SIG-M5 (cell line): ENCODE measurements at regions not wholly inside any gene's neighbourhood (a gene's known extent, or its start where the extent isn't known, plus 50 kb on each side); places are given as distances from the start of the nearest gene placed in this dataset.
"Not testable (repeated sequence)": the region's sequence is repeated elsewhere in the genome, so short reads cannot be mapped to it uniquely, and the experiment has no call there.

Experiments used
- DNase-seq: peaks from one replicate; lab custom pipeline; 2025; lab: John Stamatoyannopoulos, UW

- no peak for DNase-seq
Observed at GRCh38 chrX:114272096-114272686, 311.7 kb upstream of the HTR2C start.

GRCh38 chrX:114270371-114270770 lies 313.5 kb upstream of the HTR2C start:
- not testable (repeated sequence) for DNase-seq

- DNase-seq: no peak
Observed at GRCh38 chrX:114268643-114269042, 315.2 kb upstream of the HTR2C start.

- DNase-seq: no peak
Observed at GRCh38 chrX:114267142-114267541, 316.7 kb upstream of the HTR2C start.

- DNase-seq: no peak
Observed at GRCh38 chrX:114252186-114252585, 331.7 kb upstream of the HTR2C start.

GRCh38 chrX:114251575-114251974 lies 332.3 kb upstream of the HTR2C start:
- DNase-seq: no peak

GRCh38 chrX:114221445-114221844 lies 362.4 kb upstream of the HTR2C start:
- DNase-seq: no peak

- DNase-seq: no peak
Observed at GRCh38 chrX:114210879-114211278, 373.0 kb upstream of the HTR2C start.

- DNase-seq: no peak
Observed at GRCh38 chrX:114201622-114202021, 382.3 kb upstream of the HTR2C start.

DNA sequence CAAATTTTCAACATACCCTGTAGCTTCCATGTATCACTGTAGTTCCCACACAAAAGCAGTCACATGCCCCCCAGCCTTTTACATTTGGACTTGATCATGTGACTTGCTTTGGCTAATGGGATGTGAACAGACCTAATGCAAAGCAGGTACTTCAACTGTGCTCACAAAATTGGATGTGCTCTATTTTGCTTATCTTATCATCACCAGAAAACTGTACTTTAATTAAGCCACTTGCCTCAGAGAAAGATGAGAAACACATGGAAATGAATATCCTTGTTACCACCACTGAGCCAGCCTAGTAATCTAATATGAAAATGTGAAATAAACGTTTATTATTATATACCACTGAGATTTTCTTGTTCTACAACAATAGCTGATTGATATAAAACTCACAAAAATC lies 402.7 kb upstream of the HTR2C start:
- no peak for DNase-seq

DNA sequence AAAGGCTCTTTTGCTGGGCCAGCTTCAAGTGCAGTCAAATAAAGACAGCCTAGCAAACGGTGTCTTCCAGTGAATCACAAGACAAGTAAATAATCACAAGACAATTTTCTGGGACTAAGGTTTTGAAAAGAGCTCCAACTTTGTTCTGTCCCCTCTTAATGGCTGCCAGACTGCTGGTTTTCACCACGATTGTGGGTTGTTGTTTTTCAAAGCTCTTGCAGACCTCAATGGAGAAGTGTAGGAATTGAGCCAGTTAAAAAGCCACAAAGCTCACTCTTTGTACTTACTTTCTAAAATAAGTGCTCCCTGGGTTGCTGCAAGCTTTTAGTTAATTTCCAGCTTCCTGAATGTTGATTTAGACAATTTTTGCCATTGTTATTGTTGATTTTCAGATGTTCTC lies 405.8 kb upstream of the HTR2C start:
- no peak for DNase-seq

GRCh38 chrX:114167276-114167675 lies 416.6 kb upstream of the HTR2C start:
- not testable (repeated sequence) for DNase-seq

DNA sequence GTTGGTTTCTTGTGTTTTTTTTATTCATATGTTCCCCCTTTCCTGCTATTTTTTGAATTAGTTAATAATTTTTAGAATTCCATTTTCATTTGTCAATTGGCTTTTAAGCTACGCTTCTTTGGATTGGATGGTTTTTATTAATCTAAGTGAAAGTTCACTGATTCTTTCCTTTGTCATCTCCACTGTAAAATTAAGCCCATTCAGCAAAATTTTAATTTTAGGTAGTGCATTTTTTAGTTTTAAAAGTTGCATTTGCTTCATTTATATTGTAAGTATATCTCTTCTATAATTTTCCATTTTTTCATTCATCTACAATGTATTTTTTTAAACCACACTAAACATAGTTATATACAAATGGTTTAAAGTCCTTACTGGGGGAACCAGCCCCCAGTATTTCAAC lies 417.3 kb upstream of the HTR2C start:
- no peak for DNase-seq

DNA sequence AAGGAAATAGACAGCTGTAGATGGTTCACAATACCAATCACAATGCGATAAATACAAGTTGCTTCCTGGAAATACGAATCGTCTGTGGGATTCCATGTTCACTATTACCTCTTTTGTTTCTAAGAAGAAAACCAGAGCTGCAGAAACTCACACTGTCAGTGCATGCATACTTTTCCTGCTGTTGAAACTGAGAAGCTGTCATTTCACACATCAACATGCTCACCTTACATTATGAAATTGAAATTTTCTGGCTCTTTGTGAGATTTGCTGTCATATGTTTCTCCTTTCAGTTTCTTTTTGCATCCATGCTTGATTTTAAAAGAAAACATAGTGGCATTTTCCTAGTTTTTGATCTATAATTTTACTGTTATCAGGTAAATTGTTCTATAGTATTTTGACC lies 418.3 kb upstream of the HTR2C start:
- DNase-seq: no peak

DNA sequence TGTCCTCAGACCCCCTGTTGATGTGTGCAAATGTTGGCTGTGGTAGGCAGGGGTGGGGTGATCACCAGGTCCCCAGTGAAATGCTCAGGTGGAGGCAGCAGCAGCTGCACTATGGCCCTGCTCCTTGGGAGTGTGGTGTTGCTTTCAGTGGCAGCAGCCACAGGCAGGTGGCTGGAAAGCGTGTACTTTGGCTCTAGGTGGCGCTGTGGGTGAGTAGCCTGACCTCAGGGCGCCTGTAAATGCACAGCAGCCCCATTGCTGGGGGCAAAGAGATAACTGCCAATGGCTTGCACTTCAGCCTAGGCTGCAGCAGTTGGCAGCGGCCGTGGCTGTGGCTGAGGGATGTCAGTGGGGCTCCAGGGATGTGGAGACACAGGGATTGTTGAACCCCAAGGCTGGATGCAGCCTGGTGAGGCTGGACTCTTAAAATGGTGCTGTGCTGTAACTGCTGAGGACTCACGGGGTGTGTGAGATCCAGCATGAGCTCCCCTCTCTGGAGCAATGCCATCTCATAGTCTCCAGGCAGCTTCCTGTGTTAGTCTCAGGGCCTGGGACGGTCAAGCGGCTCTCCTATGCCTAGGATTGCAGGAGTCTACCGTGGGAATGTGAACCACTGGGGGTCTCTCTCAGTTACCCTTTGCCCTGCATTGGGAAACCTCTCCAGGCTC lies 421.7 kb upstream of the HTR2C start:
- DNase-seq: no peak

- no peak for DNase-seq
Observed at GRCh38 chrX:114152801-114153200, 431.1 kb upstream of the HTR2C start.

DNA sequence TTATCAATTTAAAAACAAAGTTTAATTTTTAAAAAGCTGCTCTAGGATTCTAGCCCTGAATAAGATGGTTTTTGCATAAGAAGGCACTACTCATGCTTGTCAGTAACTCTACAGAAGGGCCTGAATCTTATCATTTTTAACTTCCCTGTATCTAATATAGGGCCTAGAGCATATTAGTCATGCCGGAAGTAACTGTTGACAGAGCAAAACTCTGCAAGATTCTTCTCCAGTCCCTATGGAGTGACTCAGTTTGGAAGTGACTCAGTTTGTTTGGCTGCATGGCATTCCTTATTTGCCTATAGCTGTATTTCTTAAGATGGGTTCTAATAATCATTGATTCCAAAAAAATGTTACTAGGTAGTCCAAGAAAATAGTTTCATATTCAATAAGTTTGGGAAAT lies 431.8 kb upstream of the HTR2C start:
- DNase-seq: no peak

DNA sequence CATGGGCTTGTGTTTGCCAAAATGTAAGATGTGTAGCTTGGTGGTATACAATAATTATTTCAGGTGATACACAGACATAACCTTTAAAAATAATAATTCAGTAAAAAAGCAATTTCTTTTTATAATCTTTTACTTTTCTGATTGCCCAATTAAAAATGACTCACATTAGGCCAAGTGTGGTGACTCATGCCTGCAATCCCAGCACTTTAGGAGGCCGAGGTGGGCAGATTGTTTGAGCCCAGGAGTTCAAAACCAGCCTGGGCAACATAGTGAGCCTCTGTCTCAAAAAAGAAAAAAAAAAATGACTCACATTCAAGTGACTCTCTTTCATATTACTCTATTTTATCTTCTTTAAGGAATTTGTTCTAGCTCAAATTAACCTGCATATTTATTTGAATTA lies 449.4 kb upstream of the HTR2C start:
- DNase-seq: no peak

GRCh38 chrX:114127411-114128025 lies 456.4 kb upstream of the HTR2C start:
- DNase-seq: no peak

DNA sequence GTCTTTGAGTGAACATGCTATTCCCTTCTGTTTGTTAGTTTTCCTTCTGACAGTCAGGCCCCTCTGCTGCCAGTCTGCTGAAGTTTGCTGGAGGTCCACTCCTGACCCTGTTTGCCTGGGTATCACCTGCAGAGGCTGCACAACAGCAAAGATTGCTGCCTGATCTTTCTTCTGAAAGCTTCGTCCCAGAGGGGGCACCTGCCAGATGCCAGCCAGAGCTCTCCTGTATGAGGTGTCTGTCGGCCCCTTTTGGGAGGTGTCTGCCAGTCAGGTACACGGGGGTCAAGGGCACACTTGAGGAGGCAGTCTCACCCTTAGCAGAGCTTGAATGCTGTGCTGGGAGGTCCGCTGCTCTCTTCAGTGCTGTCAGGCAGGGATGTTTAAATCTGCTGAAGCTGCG lies 456.9 kb upstream of the HTR2C start:
- DNase-seq: no peak

GRCh38 chrX:114101081-114101480 lies 482.8 kb upstream of the HTR2C start:
- DNase-seq: no peak

DNA sequence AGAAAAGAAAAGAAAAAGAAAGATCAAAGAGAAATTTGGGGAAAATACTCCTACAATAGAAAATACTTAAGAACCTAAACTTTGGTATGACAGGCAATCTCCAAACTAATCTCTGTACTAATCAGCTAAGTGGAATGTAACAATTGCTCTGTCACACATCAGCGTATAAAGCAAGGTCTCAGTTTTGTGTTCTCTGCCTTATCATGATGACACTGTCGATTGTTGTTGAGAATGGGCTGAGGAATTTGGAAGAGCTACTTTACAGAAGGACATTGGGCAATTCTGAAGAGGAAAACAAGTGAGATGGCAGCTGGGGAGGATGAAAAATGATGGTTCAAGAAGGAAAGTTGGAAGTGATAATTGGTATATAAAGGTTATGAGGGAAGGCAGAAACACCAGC lies 486.0 kb upstream of the HTR2C start:
- no peak for DNase-seq

DNA sequence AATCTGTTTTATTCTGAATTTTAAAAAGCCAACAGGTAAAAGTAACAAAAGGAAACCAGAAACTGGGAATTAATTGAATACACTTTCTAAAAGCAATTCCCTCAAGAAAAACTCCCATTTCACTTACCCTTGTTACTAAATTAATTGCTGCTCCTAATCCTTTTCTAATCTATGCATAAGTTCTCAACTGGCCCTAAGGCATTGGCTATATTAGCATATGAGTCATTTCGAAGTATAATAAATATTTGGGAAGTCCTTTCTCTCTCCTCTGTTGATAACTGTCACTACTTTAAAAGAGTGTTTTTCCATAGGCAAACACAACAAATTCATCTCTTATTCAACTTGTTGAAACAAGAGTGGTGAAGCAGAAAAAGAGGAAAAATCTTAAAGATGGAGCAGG lies 486.5 kb upstream of the HTR2C start:
- no peak for DNase-seq

DNA sequence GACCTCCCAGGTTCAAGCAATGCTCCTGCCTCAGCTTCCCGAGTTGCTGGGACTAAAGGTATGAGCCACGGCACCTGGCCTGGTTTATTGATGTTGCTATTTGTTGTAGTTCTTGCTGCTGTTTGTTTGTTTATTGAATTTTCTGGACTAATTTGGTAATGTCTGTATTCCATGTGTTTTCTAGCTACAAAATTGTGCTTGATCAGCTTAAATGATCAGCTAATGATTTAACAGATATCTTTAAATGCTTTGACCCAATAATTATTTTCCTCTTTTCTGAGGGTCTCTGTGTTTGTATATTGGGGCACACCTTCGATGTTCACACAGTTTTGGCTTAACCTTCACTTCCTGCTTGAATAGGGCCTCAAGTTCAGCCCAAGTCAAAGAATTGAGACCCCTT lies 488.1 kb upstream of the HTR2C start:
- no peak for DNase-seq
